A673 (cell line): ENCODE measurements at regions not wholly inside any gene's neighbourhood (a gene's known extent, or its start where the extent isn't known, plus 50 kb on each side); places are given as distances from the start of the nearest gene placed in this dataset.

ENCODE experiments used
- EZH2 ChIP-seq: fragments of 200-600 bp; sonication (generic); IDR thresholded peaks from 2 replicates; pipeline ENCODE4 v1.6.1; 2017; ENCODE audit warnings: borderline replicate concordance, low read depth, mild to moderate bottlenecking, mixed read lengths, antibody characterized with exemption, low read length; ENCODE audit not compliant: poor library complexity, severe bottlenecking
- TF ChIP-seq, protein P1 (sequence below): fragments of 300-800, 200-600 bp; sonication (generic); conservative IDR thresholded peaks from 2 replicates; pipeline ENCODE4 v1.5.1; 2017; ENCODE audit warnings: low read depth, mild to moderate bottlenecking, antibody characterized with exemption, low read length, moderate library complexity, mixed read lengths

DNA sequence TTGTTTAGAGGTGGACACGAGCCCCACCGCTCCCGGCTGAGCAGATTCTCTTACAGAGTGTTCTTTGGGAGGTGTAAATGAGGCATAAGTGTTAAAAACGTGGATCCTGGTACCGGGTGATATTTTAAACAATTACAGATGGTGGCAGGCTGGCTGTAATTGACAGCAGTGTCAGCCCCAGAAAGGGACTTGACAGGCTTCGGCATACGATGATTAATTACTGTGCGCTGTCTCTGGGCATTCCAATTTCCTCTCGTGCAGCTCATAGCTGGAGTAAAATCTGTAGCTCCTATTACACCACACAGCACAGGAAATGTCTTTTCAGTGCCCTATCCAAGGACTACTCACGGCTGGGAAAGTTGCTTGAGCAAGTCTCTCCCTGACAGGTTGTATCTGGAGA lies 305.4 kb upstream of the IRX2 start:
- TF ChIP-seq, protein P1, sequence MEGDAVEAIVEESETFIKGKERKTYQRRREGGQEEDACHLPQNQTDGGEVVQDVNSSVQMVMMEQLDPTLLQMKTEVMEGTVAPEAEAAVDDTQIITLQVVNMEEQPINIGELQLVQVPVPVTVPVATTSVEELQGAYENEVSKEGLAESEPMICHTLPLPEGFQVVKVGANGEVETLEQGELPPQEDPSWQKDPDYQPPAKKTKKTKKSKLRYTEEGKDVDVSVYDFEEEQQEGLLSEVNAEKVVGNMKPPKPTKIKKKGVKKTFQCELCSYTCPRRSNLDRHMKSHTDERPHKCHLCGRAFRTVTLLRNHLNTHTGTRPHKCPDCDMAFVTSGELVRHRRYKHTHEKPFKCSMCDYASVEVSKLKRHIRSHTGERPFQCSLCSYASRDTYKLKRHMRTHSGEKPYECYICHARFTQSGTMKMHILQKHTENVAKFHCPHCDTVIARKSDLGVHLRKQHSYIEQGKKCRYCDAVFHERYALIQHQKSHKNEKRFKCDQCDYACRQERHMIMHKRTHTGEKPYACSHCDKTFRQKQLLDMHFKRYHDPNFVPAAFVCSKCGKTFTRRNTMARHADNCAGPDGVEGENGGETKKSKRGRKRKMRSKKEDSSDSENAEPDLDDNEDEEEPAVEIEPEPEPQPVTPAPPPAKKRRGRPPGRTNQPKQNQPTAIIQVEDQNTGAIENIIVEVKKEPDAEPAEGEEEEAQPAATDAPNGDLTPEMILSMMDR, result no peak
- no peak for TF ChIP-seq EZH2
